Left renal pelvis (tissue), 4 donors: ENCODE measurements at regions not wholly inside any gene's neighbourhood (a gene's known extent, or its start where the extent isn't known, plus 50 kb on each side); places are given as distances from the start of the nearest gene placed in this dataset.
"Not testable (repeated sequence)": the region's sequence is repeated elsewhere in the genome, so short reads cannot be mapped to it uniquely, and the experiment has no call there.

Experiments
- DNase-seq, 4 donors: peaks; one replicate each; pipeline ENCODE4 v3.0.0-alpha.2; 2013; ENCODE audit warnings: low read depth in 4 of 4, low spot score in 3 of 4

DNA sequence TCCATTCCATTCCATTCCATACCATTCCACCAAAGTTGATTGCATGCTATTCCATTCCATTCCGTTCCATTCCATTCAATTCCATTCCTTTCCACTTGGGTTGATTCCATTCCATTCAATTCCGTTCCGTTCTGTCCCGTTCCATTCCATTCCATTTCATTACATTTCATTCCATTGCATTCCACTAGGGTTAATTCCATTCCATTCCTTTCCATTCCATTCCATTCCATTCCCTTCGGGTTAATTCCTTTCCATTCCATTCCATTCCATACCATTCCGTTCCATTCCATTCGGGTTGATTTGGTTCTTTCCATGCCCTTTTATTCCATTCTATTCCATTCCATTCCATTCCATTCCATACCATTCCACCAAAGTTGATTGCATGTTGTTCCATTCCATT, 131.9 kb downstream of the CWH43 start:
- DNase-seq, result not testable (repeated sequence)

DNA sequence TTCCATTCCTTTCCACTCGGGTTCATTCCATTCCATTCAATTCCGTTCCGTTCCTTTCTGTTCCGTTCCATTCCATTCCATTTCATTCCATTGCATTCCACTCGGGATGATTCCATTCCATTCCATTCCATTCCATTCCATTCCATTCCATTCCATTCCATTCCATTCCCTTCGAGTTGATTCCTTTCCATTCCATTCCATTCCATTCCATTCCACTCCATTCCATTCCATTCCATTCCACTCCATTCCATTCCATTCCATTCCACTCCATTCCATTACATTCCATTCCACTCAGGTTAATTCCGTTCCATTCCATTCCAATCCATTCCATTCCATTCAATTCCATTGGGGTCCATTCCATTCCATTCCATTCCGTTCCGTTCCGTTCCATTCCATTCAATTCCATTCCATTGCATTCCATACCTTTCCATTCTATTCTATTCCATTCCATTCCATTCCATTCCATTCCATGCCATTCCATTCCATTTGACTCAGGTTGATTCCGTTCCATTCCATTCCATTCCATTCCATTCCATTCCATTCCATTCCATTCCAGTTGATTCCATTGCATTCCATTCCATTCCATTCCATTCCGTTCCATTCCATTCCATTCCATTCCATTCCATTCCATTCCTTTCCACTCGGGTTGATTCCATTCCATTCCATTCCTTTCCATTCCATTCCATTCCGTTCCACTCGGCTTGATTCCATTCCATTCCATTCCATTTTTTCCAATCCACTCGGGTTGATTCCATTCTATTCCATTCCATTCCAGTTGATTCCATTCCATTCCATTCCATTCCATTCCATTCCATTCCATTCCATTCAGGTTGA, 132.5 kb downstream of the CWH43 start:
- not testable (repeated sequence) for DNase-seq

- not testable (repeated sequence) for DNase-seq
These were observed 133.3 kb downstream of the CWH43 start for GRCh38 chr4:49119345-49119744.

DNA sequence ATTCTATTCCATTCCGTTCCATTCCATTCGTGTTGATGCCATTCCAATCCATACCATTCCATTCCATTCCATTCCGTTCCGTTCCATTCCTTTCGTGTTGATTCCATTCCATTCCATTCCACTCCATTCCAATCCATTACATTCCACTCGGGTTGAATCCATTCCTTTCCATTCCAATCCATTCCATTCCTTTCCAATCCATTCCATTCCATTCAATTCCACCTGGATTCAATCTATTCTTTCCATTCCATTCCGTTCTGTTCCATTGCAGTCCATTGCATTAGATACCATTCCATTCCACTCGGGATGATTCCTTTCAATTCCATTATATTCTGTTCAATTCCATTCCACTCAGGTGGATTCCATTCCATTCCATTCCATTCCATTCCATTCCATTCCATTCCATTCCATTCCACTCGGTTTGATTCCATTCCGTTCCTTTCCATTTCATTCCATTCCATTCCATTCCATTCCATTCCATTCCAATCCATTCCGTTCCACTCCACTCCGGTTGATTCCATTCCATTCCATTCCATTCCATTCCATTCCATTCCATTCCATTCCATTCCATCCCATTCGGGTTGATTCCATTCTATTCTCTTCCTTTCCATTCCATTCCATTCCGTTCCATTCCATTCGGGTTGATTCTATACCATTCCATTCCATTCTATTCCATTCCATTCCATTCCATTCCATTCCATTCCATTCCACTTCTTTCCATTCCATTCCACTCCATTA, 134.1 kb downstream of the CWH43 start:
- not testable (repeated sequence) for DNase-seq

DNA sequence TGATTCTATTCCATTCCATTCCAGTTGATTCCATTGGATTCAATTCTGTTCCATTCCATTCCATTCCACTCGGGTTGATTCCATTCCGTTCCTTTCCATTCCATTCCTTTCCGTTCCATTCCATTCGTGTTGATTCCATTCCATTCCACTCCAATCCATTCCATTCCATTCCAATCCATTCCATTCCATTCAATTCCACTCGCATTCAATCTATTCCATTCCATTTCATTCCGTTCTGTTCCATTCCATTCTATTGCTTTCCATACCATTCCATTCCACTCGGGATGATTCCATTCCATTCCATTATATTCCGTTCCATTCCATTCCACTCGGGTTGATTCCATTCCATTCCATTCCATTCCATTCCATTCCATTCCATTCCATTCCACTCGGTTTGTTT, 134.7 kb downstream of the CWH43 start:
- DNase-seq, result peak in 1 of 4 donors; percentile 51

DNA sequence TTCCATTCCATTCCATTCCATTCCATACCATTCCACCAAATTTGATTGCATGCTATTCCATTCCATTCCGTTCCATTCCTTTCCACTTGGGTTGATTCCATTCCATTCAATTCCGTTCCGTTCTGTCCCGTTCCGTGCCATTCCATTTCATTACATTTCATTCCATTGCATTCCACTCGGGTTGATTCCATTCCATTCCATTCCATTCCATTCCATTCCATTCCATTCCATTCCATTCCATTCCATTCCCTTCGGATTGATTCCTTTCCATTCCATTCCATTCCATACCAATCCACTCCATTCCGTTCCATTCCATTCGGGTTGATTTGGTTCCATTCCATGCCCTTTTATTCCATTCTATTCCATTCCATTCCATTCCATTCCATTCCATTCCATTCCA, 140.4 kb downstream of the CWH43 start:
- not testable (repeated sequence) for DNase-seq

GRCh38 chr4:49126858-49127257, 140.8 kb downstream of the CWH43 start:
- not testable (repeated sequence) for DNase-seq

GRCh38 chr4:49129385-49129784, 143.3 kb downstream of the CWH43 start:
- DNase-seq, result not testable (repeated sequence)

DNA sequence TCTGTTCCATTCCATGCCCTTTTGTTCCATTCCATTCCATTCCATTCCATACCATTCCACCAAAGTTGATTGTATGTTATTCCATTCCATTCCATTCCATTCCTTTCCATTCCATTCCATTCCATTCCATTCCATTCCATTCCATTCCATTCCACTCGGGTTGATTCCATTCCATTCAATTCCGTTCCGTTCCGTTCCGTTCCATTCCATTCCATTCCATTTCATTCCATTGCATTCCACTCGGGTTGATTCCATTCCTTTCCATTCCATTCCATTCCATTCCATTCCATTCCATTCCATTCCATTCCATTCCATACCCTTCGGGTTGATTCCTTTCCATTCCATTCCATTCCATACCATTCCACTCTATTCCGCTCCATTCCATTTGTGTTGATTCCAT, 143.8 kb downstream of the CWH43 start:
- not testable (repeated sequence) for DNase-seq

DNA sequence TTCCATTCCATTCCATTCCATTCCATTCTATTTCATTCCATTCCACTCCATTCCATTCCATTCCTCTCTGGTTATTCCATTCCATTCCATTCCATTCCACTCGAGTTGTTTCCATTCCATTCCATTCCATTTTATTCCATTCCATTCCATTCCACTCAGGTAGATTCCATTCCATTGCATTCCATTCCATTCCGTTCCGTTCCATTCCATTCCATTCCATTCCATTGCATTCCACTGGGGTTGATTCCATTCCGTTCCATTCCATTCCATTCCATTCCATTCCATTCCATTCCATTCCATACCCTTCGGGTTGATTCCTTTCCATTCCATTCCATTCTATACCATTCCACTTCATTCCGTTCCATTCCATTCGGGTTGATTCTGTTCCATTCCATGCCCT, 144.6 kb downstream of the CWH43 start:
- not testable (repeated sequence) for DNase-seq

- DNase-seq, result not testable (repeated sequence)
These were observed 151.0 kb downstream of the CWH43 start for GRCh38 chr4:49137043-49137442.

DNA sequence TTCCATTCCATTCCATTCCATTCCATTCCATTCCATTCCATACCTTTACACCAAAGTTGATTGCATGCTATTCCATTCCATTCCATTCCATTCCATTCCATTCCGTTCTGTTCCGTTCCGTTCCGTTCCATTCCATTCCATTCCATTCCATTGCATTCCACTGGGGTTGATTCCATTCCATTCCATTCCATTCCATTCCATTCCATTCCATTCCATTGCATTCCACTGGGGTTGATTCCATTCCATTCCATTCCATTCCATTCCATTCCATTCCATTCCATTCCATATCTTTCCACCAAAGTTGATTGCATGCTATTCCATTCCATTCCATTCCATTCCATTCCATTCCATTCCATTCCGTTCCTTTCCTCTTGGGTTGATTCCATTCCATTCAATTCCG, 151.9 kb downstream of the CWH43 start:
- not testable (repeated sequence) for DNase-seq

- not testable (repeated sequence) for DNase-seq
These were observed 152.7 kb downstream of the CWH43 start for GRCh38 chr4:49138818-49139217.

GRCh38 chr4:49139513-49139912, 153.4 kb downstream of the CWH43 start:
- not testable (repeated sequence) for DNase-seq

DNA sequence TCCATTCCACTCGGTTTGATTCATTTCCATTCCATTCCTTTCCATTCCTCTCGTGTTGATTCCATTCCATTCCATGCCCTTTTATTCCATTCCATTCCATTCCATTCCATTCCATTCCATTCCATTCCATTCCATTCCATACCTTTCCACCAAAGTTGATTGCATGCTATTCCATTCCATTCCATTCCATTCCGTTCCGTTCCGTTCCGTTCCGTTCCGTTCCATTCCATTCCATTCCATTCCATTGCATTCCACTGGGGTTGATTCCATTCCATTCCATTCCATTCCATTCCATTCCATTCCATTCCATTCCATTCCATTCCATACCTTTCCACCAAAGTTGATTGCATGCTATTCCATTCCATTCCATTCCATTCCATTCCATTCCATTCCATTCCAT, 154.3 kb downstream of the CWH43 start:
- DNase-seq, result not testable (repeated sequence)

DNA sequence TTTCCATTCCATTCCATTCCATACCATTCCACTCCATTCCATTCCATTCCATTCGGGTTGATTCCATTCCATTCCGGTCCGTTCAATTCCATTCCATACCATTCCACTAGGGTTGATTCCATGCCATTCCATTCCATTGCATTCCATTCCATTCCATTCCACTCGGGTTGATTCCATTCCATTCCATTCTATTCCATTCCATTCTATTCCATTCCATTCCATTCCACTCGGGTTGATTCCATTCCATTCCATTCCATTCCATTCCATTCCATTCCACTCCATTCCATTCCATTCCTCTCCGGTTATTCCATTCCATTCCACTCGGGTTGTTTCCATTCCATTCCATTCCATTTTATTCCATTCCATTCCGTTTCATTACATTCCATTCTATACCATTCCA, 155.9 kb downstream of the CWH43 start:
- DNase-seq, result not testable (repeated sequence)

DNA sequence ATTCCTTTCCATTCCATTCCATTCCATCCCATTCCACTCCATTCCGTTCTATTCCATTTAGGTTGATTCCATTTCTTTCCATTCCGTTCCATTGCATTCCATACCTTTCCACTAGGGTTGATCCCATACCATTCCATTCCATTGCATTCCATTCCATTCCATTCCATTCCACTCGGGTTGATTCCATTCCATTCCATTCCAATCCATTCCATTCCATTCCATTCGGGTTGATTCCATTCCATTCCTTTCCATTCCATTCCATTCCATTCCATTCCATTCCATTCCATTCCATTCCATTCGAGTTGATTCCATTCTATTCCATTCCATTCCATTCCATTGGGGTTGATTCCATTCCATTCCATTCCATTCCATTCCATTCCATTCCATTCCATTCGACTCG, 161.1 kb downstream of the CWH43 start:
- DNase-seq, result not testable (repeated sequence)

DNA sequence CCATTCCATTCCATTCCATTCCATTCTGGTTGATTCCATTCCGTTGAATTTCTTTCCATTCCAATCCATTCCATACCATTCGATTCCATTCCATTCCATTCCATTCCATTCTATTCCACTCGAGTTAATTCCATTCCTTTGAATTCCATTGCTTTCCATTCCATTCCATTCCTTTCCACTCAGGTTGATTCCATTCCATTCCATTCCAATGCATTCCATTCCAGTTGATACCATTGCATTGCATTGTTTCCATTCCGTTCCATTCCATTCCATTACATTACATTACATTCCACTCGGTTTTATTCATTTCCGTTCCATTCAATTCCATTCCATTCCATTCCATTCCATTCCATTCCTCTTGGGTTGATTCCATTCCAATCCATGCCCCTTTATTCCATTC, 161.5 kb downstream of the CWH43 start:
- not testable (repeated sequence) for DNase-seq

- DNase-seq, result peak; percentile 57 to 75 (median 67)
These were observed 163.2 kb downstream of the CWH43 start for GRCh38 chr4:49149006-49149975.

DNA sequence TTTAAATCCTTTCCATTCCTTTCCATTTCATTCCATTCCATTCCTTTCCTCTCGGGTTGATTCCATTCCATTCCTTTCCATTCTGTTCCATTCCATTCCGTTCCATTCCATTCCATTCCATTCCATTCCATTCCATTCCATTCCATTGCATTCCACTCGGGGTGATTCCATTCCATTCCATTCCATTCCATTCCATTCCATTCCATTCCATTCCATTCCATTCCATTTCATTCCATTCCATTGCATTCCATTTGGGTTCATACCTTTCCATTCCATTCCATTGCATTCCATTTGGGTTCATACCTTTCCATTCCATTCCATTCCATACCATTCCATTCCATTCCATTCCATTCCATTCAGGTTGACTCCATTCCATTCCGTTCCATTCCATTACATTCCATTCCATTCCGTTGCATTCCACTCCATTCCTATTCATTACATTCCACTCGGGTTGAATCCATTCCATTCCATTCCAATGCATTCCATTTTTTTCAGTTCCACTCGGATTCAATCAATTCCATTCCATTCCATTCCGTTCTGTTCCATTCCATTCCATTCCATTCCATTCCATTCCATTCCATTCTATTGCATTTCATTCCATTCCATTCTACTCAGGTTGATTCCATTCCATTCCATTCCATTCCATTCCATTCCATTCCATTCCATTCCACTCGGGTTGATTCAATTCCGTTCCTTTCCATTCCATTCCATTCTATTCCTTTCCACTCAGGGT, 164.4 kb downstream of the CWH43 start:
- DNase-seq, result not testable (repeated sequence)
